HG03135 (cell line): ENCODE measurements at regions not wholly inside any gene's neighbourhood (a gene's known extent, or its start where the extent isn't known, plus 50 kb on each side); places are given as distances from the start of the nearest gene placed in this dataset.
"Not testable (repeated sequence)": the region's sequence is repeated elsewhere in the genome, so short reads cannot be mapped to it uniquely, and the experiment has no call there.

Experiments used
- ATAC-seq: cut with Tn5 transposase; IDR thresholded peaks from one replicate; pipeline ENCODE4 v1.9.1; 2021; ENCODE audit warnings: mild to moderate bottlenecking, moderate library complexity; ENCODE audit not compliant: unreplicated experiment

DNA sequence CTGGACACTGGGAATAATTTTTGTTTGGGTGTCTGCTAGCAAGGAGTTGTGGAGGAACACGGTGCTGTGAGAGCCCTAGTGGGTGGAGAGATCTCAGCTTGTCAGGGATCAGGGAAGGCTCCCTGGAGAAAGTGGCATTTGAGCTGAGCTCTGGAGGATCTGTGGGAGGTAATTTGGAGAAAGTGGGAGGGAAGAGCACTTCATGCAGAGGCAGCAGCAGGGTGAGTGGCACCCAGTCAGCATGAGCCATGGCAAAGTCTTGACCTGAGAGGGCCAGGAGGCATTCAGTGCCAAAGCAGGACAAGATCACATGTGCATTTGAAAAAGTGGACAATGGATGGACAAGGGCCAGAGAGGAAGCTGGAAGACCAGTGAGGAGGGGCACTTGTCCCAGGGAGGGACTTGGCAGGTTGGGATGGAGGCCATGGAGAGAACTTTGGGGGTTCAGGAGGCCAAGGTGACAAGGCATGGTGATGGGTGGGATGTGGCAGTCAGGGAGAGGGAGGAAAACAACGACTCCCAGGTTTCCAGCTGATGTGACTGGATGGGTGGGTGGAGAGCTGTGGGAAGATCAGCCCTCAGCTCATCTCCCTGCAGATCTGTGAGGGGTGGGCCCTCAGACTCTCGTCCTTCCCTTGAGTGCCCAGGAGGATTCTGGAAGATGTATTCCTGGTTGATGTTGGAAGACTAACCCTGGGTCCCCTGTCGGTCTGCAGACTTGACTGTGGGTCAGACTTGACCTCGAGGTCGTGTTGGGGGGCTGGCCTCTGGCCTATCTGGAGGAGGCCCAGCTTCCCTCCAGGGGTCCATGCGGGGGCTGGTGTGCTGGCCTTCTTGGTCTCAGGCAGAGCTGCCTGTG is 68.9 kb upstream of the PITX1 start:
- no peak for ATAC-seq

DNA sequence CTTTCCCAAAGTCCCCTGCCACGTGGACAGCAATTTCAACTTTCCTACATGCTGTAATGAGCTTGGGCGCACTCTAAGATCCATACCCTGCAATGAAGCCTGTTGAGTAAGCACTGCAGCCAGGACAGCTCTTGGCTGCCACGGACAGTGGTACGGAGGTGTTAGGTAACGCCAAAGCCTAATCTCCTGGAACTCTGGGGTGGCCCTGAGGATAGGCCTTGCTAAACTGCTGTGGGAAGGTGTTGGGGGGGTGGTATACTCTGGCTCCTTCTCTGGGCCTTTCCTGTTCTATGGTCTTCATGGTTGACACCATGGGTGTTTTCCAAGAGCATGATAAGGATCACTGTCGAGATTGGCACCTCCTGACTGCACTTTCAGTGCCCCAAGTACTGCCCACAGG is 66.4 kb upstream of the PITX1 start:
- no peak for ATAC-seq

DNA sequence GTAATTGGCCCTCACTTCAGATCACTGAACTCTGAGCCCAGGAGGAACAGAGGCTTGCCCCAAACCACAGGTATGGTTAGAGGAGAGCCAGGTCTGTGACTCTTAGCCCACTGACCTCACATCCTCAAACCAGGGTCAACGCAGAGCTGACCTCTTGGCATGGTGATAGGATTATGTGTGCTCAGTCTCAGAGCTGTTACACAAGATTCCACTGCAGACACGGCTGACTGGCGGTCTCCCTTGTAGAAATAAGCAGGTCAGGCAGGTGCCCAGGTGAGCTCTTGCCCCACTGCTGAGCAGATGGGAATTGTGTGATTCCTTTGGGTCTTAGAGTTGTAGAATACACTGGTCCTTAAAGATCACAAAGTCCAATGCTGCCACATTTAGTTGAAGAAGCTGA is 66.0 kb upstream of the PITX1 start:
- no peak for ATAC-seq

DNA sequence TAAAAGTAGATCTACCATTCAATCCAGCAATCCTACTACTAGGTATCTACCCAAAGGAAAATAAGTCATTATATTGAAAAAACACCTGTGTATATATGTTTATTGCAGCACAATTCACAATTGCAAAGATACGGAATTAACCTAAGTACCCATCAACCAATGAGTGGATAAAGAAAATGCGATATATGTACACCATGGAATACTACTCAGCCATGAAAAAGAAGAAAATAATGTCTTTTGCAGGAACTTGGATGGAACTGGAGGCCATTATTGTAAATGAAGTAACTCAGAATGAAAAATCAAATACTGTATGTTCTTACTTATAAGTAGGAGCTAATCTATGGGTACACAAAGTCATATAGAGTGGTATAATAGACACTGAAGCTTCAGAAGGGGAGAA is 63.4 kb upstream of the PITX1 start:
- no peak for ATAC-seq

DNA sequence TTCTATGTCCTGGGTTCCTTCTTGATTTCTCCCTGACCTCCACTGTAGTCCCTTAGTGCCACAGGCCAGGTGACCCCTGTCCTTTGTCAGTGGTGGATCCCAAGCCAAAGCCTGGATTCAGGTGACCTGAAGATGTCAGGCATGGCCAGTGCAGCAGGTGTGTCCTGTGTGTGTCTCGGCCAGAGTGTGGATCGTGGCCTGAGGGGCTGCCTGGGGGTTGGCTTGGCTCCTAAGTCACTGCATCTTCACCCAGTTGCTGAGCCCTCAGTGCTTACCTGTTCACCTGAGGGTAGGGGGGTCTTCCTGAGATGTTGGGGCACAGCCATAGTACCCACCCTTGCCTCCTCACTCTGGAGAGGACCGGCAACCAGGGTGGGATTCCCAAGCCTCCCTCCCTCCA is 61.8 kb upstream of the PITX1 start:
- no peak for ATAC-seq

DNA sequence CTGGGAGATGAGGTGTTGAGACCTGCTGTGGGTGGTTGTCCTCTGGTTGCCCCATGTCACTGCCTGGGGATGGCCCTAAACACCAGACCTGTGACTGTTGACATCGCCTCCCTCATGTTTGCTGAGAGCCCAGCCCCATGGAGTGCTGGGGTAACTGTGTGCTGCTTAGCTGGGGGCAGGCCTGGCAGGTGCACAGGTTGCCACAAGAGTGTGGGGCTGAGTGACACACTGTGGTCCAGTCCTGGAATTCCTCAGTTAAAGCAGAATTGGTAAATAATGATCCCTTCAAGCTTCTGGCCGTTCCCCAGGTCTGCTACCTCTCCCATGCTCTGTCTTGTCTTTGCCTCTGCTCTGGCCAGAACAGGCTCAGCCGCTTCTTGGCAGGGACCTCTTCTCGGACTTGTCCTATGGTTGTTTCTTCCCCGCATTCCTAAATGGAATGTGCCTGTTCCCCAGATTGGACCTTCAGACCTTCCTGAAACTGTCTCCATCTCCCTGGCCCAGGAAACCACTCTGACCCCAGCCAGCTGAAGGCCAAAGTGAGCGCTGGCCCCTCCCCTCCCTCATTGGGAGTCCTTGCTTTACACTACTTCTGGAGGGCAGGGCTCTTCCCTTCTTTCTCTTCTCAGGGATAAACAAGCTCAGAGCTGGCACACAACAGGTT is 61.2 kb upstream of the PITX1 start:
- ATAC-seq, result no peak

DNA sequence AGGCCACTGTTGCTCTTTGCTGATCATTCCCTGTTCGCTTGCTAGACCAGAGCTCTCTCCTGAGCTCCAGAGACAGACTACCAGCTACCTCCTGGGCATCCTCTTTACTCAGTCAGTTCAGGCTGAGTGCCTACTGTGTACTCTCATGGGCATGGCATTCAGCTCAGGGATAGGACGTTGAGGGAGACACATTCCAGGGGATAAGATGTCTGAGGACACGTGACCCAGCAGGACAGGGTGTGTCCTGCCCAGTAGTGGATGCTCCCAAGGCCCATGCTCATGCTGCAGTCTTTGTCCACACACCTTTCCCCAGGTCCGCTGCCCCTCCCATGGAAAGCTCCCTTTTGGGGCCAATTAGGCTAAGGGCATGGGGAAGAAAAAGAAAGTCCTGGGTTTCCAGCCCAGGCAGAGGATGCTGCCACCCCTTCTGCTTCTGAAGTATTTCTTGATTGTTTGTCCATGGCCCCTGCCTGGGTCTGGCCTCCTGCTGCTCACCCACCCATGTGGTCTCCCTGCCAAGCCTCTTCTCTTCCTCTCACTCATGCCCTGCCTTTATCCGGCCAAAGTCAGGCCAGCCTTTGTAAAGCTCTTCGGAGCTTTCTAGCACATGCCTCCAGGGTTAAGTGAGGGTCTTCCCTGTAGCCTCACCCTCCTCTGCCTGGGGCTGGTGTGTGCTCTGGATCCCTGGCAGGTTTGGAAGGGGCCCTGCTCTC is 60.5 kb upstream of the PITX1 start:
- ATAC-seq, result no peak

DNA sequence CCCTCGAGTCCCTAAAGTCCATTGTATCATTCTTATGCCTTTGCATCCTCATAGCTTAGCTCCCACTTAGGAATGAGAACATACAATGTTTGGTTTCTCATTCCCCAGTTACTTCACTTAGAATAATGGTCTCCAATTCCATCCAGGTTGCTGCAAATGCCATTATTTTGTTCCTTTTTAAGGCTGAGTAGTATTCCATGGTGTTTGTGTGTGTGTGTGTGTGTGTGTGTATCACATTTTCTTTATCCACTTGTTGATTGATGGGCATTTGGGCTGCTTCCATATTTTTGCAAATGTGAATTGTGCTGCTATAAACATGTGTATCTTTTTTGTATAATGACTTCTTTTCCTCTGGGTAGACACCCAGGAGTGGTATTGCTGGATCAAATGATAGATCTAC is 59.5 kb upstream of the PITX1 start:
- not testable (repeated sequence) for ATAC-seq

DNA sequence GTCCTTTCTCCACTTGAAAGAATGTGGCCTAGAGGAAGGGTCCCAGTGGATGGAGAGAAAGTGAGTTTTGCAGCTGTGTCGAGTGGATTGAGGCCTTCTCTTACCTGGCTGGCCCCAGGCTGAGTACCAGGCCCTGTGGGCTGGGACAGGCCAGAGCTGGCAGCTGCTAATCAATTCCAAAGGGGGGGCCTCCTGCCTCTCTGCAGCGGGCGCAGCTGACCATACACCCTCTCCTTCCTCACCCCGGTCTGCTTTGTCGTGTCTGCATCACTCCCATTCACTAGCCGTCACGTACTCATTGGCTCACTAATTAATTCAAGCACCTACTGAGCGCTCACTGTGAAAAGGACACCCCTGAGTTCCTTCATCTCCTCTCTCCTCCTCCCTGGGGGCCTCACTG is 58.4 kb upstream of the PITX1 start:
- no peak for ATAC-seq

DNA sequence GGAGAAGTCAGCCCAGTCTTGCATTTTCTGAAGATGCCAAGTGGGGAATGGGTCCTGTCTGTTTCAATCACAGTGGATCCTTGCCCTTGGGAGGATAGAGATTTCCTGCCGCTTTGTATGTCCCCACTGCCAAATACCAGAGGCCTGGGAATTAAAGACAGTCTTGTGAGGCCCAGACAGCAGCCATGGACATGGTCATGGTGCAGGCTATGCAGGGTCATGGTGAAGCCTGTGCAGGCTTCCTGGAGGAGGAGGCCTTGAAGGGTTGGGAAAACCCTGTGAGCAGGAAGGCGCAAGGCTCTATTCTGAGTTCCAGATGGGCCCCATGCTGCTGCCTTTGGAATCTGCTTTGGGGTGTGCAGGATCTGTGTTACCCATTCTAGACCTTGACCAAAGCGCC is 57.3 kb upstream of the PITX1 start:
- no peak for ATAC-seq

DNA sequence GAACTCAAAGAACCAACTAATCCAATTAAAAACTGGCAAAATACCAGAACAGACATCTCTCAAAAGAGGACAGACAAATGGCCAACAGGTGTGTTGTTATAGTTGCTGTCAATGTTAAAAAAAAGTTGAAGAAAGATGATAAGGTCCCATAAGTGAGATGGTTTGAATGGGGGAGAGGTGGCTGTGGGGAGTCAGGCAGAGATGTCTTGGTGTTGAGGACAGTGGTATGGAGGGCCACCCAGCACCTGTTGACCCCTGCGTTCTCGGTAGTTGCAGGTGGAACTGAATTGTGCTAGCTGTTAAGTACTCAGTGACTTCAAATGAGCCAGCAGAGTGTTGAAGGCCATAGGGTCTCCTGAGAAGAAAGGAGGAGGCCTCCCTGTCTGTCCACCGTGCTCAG is 55.9 kb upstream of the PITX1 start:
- no peak for ATAC-seq

DNA sequence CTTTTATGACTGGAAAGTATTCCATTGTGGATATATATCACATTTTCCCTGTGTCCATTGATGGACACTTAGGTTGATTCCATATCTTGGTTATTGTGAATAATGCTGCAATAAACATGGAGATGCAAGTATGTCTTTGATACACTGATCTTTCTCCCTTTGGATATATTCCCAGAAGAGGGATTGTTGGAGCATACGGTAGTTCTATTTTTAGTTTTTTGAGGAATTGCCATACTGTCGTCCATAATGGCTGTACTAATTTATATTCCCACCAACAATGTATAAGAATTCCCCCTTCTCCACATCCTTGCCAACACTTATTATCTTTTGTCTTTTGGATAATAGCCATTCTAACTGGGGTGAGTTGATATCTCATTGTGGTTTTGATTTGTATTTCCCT is 54.9 kb upstream of the PITX1 start:
- ATAC-seq, result no peak

DNA sequence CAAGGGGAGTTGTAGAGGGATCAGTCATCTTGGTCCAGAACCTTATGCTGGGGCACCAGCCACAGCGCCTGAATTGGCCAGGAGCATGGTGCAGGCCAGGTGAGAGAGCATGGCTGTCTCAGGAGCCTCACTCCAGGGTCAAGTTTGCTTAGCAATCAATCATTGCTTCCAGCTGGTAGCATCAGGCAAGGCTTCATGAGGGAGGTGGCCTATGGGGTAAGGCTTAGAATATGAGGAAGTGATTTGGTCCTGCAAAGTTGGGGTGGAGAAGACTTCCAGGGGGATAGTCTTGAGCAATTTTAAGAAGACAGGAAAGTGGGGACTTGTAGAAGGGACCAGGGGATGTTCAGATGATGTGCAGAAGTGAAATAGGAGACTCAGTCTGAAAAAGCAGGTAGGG is 53.9 kb upstream of the PITX1 start:
- no peak for ATAC-seq

DNA sequence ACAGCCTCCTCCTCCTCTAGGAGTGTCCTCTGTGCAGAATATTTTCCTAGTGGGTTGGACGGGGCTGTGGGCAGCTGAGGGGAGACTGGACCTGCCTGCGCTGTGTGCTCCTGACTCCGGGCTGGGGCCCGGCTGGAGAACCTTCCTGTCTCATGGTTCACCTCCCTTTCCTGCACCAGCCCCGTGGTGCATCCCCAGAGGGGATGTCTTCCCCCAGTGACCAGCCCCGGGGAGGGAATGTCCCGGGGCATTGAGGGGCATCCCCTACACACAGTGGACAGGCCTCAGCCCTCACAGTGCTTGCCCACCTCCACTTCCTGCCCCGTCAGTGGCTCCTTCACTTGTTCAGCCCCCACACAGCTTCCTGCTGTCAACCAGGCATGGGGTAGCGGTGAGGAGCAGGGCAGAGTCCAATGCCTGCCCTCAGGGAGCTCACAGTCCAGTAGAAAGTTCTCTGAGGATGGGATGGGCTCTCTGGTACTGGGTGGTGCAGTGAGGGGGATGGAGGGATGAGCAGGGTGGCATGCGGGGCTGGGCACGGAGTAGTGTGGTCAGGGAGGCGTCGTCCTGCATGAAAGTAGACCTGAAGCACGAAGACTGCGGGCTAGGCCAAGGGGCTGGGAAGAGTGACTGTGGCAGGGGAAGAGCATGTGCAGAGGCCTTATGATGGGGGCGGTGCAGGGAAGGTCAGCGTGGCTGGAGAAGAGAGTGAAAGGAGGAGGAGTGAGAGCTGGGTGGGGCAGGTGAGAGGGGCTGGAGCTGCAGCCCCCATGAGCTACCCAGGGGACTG is 52.1 kb upstream of the PITX1 start:
- ATAC-seq, result no peak

DNA sequence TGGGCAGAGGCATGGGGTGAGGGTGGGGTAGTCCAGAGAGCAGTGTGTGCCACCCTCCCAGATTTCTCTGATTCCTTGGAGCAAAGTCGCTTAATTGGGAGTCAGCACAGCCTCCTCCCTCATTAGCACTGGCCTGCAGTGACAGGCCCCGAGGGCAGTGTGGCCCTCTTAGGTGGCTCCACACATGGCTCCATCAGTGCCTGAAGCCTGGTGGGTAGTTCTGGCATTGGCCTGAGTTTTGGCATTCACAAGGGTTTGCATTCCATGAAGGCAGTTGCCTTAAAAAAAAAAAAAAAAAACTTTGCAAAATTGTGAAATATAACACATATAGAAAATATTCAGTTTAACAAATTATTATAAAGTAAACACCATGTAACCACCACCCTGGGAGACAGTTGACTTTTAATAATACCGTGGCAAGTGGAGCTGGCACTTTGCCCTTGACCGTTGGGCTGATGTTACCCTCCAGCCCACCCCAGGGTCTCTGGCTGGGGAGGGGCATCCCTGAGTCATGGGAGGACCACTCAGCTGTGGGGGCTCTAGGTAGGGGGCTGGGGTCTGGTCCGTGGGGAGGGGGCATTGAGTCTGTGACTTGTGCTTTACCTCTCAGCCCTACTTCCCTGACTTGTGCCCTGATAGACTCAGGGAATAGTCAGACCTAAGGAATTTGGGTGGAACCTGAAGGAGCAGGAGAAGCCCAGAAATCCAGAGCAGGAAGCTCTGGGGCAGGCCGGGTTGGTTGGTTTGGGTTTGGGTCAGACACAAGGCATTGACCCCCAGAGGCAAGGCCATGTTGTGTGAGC is 51.3 kb upstream of the PITX1 start:
- no peak for ATAC-seq
